ENCODE measurements at regions not wholly inside any gene's neighbourhood (a gene's known extent, or its start where the extent isn't known, plus 50 kb on each side); places are given as distances from the start of the nearest gene placed in this dataset.

DNA sequence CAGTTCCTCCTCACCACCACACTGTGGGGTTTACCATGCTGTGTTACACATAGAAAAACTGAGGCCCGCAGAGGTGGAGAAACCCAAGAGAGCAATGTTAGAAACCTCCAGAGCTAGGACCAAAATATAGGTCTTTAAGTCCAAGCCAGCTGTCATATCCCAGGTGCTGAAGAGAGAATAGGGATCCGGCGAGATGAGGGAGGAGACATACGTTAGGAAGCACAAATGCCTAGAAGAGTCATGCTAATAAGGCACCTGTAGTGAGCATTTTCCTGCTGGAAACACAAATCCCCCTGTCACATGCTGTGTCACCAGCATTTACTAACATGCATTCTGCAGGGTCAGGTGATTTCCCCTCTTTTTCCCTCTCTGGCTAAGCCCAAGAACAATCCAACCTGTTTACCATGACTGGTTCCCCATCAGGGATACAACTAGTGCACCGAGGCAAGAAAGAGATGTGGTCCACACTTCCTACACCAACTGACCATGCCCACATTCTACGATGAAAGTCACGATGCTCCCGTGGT lies 168.6 kb upstream of the CAMK1G start:
- no peak for DNase-seq
- Mint-ChIP-seq H3K27ac (no peak overlapping the region), H3K4me3 (no peak overlapping the region), H3K4me1 (no peaks in the 10 kb centered on the region), H3K36me3 (no peaks in the 10 kb centered on the region), H3K27me3 (peaks cover 16% of the 10 kb centered on the region), H3K9me3 (no peaks in the 10 kb centered on the region)
- ATAC-seq (ENCODE audit: low read depth): no peak
- POLR2A ChIA-PET: no interaction called here

DNA sequence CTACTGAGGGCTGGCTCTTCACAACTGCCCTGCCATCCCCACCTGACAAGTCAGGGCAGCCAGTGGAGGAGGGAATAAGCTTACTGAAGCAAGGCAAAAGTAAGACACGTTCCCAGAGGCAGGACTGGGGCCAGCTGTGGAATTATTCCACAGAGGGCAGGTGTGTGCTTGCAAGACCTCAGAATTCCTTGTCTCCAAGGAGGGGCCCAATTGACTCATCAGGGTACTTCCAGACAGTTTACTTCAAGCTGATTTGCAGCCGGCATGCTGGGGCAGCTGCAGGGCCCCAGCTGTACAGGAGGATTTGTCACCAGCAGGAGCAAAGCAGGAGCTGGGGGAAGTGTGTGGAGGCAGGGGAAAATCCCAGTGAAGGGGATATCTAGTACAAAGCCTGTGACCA lies 167.5 kb upstream of the CAMK1G start:
- Mint-ChIP-seq H3K9me3 (no peaks in the 10 kb centered on the region), H3K27ac (no peak overlapping the region), H3K4me1 (no peaks in the 10 kb centered on the region), H3K27me3 (peaks cover 16% of the 10 kb centered on the region), H3K4me3 (no peak overlapping the region), H3K36me3 (no peaks in the 10 kb centered on the region)
- ATAC-seq (ENCODE audit: low read depth) (no peak), DNase-seq (no peak)
- POLR2A ChIA-PET: no interaction called here

DNA sequence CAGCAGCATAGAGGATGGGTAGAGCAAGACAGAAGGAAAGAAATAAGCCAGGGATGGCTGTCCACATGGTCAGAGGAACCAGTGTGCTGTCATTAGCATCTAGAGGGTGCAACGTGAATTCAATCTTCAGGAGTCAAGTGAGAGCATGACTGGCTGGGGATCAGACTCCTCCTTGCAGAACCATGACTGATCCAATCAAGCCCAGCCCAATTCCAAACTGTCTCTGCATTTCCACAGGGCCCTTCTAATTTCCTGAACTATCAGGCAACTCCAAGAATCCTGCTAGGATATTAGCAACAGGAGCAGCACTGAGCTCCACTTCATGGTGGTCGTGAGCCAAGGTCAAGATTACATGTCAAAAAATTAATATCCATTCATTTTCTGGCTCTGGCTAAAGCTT lies 166.8 kb upstream of the CAMK1G start:
- Mint-ChIP-seq H3K4me3 (no peak overlapping the region), H3K27me3 (peaks cover 10% of the 10 kb centered on the region), H3K36me3 (no peaks in the 10 kb centered on the region), H3K9me3 (no peaks in the 10 kb centered on the region), H3K4me1 (no peaks in the 10 kb centered on the region), H3K27ac (no peak overlapping the region)
- POLR2A ChIA-PET: no interaction called here
- DNase-seq: no peak
- ATAC-seq (ENCODE audit: low read depth): no peak

DNA sequence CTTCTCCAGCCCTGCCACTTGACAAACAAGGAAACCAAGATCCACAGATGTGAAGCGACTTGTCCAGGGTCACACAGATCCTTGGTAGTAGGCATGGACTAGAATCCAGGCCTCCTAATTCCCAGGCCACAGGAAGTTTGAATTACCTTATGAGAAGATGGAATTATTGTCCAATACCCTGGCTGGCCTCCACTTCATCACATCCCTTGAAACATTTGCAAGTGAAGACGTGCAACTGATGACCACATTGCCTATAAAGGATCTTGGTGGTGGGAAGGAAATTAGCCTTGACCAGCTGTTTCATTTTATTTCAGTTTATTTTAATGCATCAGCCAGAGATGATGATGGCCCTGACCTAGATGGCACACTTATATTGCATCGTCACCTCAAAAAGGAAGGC lies 165.8 kb upstream of the CAMK1G start:
- H3K36me3 Mint-ChIP-seq: no peaks in the 10 kb centered on the region
- H3K27me3 Mint-ChIP-seq: peaks cover 9% of the 10 kb centered on the region
- ATAC-seq (ENCODE audit: low read depth) (no peak), DNase-seq (no peak)
- no peak overlapping the region for H3K4me3 Mint-ChIP-seq
- POLR2A ChIA-PET: no interaction called here
- no peak overlapping the region for H3K27ac Mint-ChIP-seq
- H3K4me1 Mint-ChIP-seq: no peaks in the 10 kb centered on the region
- H3K9me3 Mint-ChIP-seq: no peaks in the 10 kb centered on the region

DNA sequence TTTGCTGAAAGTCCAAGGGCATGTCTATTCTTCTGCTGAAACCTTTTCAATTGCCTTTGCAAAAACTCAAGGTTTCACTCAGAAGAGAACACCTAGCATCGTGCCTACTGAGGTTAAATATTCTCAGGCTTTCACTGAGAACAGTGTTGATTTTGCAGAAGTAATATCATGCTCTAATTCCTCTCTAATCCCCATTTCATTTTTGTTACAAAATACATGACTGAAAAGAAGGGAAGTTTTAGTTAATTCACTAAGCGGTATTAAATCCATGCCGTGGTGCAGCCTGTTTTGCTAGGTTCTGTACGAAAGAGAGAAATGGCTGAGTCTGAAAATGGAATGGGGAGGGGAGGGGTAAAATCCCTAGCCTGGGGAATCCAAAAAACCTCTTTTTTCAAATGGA lies 163.2 kb upstream of the CAMK1G start:
- no peak for DNase-seq
- Mint-ChIP-seq H3K4me3 (no peak overlapping the region), H3K27ac (no peak overlapping the region), H3K27me3 (peaks cover 1% of the 10 kb centered on the region), H3K9me3 (no peaks in the 10 kb centered on the region), H3K36me3 (no peaks in the 10 kb centered on the region), H3K4me1 (no peaks in the 10 kb centered on the region)
- POLR2A ChIA-PET: no interaction called here
- ATAC-seq (ENCODE audit: low read depth): no peak

DNA sequence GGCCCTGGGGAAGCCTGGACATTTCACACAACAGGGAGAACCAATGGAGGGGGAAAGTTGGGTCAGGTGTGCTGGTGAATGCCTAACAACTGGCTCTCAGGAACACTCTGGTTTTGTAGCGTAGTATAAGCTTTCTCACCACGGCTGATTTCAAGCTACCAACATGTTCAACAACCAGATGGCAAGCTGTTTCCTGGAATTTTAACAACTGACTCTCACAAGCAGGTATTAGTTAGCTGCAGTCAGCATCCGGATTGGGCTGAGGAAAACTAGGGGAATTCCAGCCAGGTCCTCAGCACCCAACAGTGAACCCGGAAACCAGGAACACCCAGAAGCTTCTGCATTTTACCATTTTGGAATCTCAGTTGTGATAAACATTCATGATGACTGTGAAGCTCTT lies 162.3 kb upstream of the CAMK1G start:
- ATAC-seq (ENCODE audit: low read depth): no peak
- POLR2A ChIA-PET: no interaction called here

DNA sequence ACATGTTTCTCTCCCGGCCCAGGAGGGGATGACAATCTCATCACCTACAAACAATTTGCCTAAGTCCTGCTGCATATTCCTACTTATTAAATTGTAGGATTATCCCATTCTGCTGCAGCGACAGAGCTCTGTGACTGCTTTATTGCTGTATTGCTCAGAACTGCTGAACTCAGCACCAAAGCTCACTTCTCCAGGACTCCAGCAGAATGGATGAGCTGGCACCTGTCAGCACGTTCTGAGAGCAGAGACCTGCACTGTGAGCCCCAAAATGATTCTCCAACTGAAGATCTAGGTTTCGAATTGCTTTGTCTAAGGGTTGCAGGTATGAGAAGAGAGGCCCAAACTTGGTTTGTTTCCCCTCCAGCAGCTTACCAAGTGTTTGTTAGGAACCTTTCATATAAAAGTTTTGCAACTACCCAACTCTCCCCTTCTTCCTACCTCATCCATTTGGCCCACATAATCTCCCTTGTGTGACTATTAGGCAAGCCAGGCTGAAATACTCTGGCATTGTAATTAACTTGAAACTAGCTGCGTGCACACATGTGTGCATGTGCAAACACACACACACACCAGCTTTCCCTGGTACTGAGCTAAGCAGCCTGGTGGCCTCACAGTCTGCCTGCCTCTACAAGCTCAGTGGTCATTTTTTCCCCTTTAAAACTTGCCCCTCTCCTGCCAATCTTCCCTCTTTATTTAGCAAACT lies 161.4 kb upstream of the CAMK1G start:
- Mint-ChIP-seq H3K36me3 (no peaks in the 10 kb centered on the region), H3K4me3 (no peak overlapping the region), H3K27me3 (peaks cover 1% of the 10 kb centered on the region), H3K4me1 (peaks cover 7% of the 10 kb centered on the region), H3K9me3 (no peaks in the 10 kb centered on the region), H3K27ac (no peak overlapping the region)
- ATAC-seq (ENCODE audit: low read depth) (no peak), DNase-seq (no peak)
- POLR2A ChIA-PET: no interaction called here

More for the DNA sequence above, 162.3 kb upstream of the CAMK1G start:
- H3K27me3 Mint-ChIP-seq: peaks cover 1% of the 10 kb centered on the region
- peaks cover 6% of the 10 kb centered on the region for H3K4me1 Mint-ChIP-seq
- no peak overlapping the region for H3K27ac Mint-ChIP-seq
- no peaks in the 10 kb centered on the region for H3K9me3 Mint-ChIP-seq
- H3K36me3 Mint-ChIP-seq: no peaks in the 10 kb centered on the region
- H3K4me3 Mint-ChIP-seq: no peak overlapping the region
- no peak for DNase-seq

DNA sequence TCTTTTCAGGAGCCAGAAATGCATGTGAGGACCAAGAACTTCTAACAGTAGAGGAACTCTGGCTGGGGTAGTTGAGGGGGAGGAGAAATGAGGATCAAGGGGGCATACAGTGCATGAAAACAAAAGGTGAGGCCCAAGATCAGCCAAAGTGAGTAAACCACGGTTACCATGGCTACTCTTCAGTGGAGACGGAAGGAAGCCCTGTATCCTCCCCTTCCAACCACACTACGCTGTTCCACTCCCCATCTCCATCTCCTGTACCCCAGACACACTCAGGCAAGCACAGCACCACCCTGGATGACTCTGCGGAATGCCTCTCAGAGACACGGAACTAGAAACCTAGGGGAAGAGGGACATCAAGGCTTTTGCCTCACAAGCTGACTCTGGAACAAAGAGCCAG lies 157.6 kb upstream of the CAMK1G start:
- Mint-ChIP-seq H3K36me3 (no peaks in the 10 kb centered on the region), H3K4me1 (peaks cover 7% of the 10 kb centered on the region), H3K4me3 (peak overlapping the region; percentile 7), H3K27me3 (peaks cover 11% of the 10 kb centered on the region), H3K9me3 (no peaks in the 10 kb centered on the region), H3K27ac (no peak overlapping the region)
- DNase-seq: no peak
- POLR2A ChIA-PET: no interaction called here
- peak; percentile 73 for ATAC-seq (ENCODE audit: low read depth)

DNA sequence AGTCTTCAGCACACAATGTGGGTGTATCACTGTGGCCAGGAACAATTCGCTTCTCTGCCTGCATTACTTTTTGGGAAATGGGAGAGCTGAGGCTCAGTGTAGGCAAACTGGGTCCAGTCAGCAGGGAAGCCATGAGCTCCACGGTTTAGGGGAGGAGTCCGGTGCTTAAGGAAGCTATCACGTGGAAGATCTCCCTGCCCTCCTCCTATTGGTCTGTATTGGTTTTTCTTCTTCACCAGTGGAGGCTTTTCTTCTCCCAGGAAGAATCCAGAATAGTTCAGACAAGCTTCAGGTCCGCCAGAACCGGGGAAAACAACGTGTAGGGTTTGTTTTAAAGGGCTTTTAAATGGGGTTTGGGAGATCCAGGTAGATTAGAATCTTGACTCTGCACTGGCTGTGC lies 156.2 kb upstream of the CAMK1G start:
- peaks cover 7% of the 10 kb centered on the region for H3K4me1 Mint-ChIP-seq
- H3K27ac Mint-ChIP-seq: no peak overlapping the region
- peaks cover 11% of the 10 kb centered on the region for H3K27me3 Mint-ChIP-seq
- no peaks in the 10 kb centered on the region for H3K36me3 Mint-ChIP-seq
- H3K4me3 Mint-ChIP-seq: no peak overlapping the region
- H3K9me3 Mint-ChIP-seq: no peaks in the 10 kb centered on the region
- no peak for DNase-seq
- ATAC-seq (ENCODE audit: low read depth): no peak
- POLR2A ChIA-PET: no interaction called here

DNA sequence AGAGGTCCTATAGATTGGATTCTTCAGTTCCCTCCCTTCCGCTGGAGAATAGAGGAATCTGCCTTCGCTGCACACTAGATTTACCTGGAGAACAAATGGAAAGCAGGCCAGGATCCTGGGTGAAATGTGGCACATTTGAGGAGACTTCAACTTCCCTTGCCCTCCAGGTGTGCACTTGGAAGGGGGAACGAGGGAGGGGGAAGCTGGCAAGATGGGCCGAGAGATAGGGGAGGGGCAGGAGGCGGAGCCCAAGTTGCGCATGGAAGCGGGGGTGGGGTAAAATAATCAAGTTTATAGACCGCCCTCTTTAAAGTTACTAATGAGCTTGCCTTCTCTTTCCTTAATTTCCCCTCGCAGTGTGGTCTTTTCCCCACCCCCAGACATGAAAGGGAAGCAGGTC lies 155.7 kb upstream of the CAMK1G start:
- no peak overlapping the region for H3K4me3 Mint-ChIP-seq
- ATAC-seq (ENCODE audit: low read depth) (no peak), DNase-seq (no peak)
- no peaks in the 10 kb centered on the region for H3K9me3 Mint-ChIP-seq
- POLR2A ChIA-PET: no interaction called here
- no peaks in the 10 kb centered on the region for H3K36me3 Mint-ChIP-seq
- H3K27ac Mint-ChIP-seq: no peak overlapping the region
- H3K27me3 Mint-ChIP-seq: peaks cover 12% of the 10 kb centered on the region
- H3K4me1 Mint-ChIP-seq: peaks cover 7% of the 10 kb centered on the region

DNA sequence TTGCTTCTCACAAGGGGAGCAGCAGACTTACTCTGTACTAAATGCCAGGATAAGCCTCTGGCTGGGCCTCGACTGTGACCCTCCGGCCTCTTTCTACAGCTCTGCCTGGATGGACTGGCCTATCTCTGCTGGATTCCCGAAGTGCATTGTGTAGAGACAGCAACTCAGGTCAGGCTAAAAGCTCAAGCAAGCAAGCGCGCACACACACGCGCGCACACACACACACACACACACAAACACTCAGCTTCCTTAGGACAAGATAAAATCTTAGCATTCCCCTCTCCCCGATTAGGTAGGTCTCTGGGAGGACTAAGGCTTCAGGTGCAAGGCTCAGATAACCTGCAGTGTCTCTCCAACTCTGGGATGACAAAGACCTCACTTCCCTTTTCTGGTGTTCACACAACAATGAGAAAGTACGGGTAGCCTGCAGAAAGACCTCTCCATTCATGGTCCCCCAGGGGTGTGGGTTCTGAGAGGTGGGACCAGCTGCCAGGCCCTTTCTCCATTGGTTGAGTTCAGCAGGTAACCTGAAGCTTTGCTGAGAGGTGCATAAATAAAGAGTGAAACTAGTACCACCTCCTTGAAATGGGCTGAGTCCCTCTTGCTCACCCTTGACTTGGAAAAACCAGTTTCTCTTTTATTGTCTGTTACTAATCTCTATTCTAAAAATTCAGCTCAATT lies 155.1 kb upstream of the CAMK1G start:
- Mint-ChIP-seq H3K9me3 (no peaks in the 10 kb centered on the region), H3K27ac (no peak overlapping the region), H3K27me3 (peaks cover 12% of the 10 kb centered on the region), H3K4me3 (no peak overlapping the region), H3K4me1 (peaks cover 7% of the 10 kb centered on the region), H3K36me3 (no peaks in the 10 kb centered on the region)
- DNase-seq (no peak), ATAC-seq (ENCODE audit: low read depth) (no peak)
- POLR2A ChIA-PET: no interaction called here

DNA sequence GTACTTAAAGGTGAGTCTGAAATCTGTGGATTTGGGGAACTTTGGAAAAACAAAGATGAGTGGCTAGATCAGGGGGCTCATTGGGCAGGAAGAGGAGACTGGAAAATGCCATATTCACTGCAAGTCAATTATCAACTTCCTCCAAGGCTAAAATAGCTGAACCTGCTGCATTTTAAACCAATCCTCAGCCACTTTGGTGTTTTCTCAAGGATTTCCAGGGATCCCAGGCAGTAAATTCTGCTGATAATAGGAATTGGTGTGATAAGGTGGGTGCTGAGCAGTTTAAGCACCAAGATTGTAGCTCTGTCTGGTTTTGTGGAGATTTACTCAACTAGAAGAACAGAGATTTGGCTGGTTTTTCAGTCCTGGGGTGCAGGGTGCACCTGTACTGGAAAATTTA lies 153.9 kb upstream of the CAMK1G start:
- no peak for DNase-seq
- no peak overlapping the region for H3K27ac Mint-ChIP-seq
- no peaks in the 10 kb centered on the region for H3K36me3 Mint-ChIP-seq
- H3K4me1 Mint-ChIP-seq: peaks cover 7% of the 10 kb centered on the region
- no peak for ATAC-seq (ENCODE audit: low read depth)
- H3K4me3 Mint-ChIP-seq: no peak overlapping the region
- peaks cover 16% of the 10 kb centered on the region for H3K27me3 Mint-ChIP-seq
- H3K9me3 Mint-ChIP-seq: no peaks in the 10 kb centered on the region
- POLR2A ChIA-PET: no interaction called here

DNA sequence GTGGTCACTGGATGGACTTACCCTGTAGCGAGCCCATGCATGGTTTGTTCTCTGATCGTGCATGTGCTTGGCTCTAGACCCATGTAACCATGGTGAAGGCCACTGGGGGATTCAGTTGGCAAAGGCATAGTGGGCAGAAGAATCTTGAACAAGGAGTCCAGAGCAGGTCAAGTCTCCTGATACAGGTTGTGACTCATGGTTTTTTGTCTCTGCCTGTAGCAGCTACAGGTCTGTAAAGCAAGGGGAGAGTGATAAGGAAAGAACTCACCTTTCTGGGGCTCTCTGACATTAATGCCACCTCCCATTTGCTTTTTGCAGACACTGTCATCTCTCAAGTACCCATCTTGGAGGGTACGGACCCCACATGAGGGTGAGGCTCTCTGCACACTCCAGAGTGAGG lies 153.4 kb upstream of the CAMK1G start:
- no peaks in the 10 kb centered on the region for H3K36me3 Mint-ChIP-seq
- DNase-seq (no peak), ATAC-seq (ENCODE audit: low read depth) (no peak)
- H3K9me3 Mint-ChIP-seq: no peaks in the 10 kb centered on the region
- no peak overlapping the region for H3K27ac Mint-ChIP-seq
- peaks cover 7% of the 10 kb centered on the region for H3K4me1 Mint-ChIP-seq
- peaks cover 21% of the 10 kb centered on the region for H3K27me3 Mint-ChIP-seq
- POLR2A ChIA-PET: no interaction called here
- no peak overlapping the region for H3K4me3 Mint-ChIP-seq

DNA sequence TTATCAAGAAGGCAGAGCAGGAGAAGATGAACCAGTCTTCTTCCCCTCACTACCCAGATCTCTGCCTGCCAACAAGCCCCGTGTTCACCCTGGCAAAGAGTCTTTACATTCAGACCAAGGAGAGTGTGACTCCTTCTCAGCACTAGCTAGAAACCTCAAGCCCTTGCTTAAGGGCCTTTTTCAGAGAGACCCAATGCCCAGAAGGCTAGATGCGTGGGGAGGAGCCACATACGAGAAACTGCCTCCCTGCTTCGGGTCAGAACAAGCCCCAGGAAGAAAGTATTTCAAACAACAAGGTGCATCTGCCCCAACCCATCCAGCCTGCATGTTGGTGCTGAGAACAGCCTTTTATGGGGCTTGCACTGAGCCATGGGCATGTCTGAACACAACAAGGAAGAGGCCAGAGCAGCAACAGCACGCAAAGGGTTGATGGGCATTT lies 152.7 kb upstream of the CAMK1G start:
- H3K27ac Mint-ChIP-seq: no peak overlapping the region
- DNase-seq: no peak
- H3K4me1 Mint-ChIP-seq: peaks cover 4% of the 10 kb centered on the region
- peaks cover 24% of the 10 kb centered on the region for H3K27me3 Mint-ChIP-seq
- POLR2A ChIA-PET: no interaction called here
- no peaks in the 10 kb centered on the region for H3K36me3 Mint-ChIP-seq
- H3K4me3 Mint-ChIP-seq: no peak overlapping the region
- no peaks in the 10 kb centered on the region for H3K9me3 Mint-ChIP-seq
- no peak for ATAC-seq (ENCODE audit: low read depth)

Data from activated naive CD8-positive, alpha-beta T cell treated with anti-CD3 and anti-CD28 coated beads, Interleukin-2, amount 10 ng/mL, durations not matched to agents 7 days and 5 days (primary cell).